ENCODE measurements at regions not wholly inside any gene's neighbourhood (a gene's known extent, or its start where the extent isn't known, plus 50 kb on each side); places are given as distances from the start of the nearest gene placed in this dataset.
A peak's percentile ranks its signal among the peaks of the same experiment; 100 is the strongest.
"Not testable (repeated sequence)": the region's sequence is repeated elsewhere in the genome, so short reads cannot be mapped to it uniquely, and the experiment has no call there.

- intact Hi-C loops (cut with DNase I): no loop called here
- no peak for DNase-seq
Observed at GRCh38 chr6:50899306-50899870, 80.7 kb downstream of the TFAP2B start.

DNA sequence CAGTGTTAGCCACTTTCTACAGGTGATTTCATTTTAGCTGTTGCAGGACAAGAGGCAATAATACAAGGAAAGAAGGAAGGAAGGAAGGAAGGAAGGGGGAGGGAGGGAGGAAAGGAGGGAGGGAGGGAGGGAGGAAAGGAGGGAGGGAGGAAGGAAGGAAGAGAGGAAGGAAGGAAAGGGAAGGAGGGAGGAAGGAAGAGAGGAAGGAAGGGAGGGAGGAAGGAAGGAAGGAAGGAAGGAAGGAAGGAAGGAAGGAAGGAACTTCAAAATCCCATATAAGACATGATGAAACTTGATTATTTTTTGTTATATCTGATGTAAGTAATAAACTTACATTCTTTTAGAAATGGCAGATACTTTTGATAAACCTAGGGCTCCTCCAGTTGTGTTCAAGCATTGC, 83.6 kb downstream of the TFAP2B start:
- intact Hi-C loops (cut with DNase I): no loop called here
- no peak for DNase-seq

DNA sequence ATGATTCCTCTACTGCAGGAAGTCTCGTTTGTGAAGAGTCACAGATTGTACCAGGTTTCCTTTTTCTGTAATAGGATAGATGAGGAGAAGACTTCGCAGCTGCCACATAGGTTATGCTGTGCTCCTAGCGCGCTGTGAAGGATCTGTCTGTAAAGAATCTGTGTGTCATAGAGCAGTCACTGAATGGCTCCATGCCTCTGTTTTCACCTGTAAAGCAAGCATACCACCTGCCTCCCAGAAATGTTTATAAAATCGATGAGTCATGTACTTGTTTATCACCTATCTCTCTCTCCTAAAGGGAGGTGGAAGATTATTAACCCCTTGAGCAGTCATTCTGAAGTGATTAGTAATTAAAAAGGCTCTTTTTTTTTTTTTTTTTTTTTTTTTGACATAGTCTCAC, 86.6 kb downstream of the TFAP2B start:
- no peak for DNase-seq
- intact Hi-C loops (cut with DNase I): no loop called here

DNA sequence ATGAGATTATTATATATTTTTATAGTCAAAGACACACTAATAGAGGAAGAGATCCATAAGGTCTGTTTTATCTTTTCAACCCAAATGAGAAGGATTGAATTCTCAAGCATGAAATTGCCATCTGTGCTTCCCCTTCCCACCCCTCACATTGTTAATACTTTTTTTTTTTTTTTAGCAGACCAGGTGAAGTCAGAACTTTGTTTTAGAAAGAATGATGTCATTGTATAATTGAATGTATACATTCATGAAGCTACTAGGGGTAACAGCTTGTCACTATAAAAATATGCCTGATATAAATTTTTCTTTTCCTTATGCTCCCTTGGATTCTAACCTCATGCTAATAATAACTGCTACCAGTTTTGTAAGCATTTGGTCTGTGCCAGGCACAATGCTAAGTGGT, 88.9 kb downstream of the TFAP2B start:
- DNase-seq: no peak
- intact Hi-C loops (cut with DNase I): no loop called here

DNA sequence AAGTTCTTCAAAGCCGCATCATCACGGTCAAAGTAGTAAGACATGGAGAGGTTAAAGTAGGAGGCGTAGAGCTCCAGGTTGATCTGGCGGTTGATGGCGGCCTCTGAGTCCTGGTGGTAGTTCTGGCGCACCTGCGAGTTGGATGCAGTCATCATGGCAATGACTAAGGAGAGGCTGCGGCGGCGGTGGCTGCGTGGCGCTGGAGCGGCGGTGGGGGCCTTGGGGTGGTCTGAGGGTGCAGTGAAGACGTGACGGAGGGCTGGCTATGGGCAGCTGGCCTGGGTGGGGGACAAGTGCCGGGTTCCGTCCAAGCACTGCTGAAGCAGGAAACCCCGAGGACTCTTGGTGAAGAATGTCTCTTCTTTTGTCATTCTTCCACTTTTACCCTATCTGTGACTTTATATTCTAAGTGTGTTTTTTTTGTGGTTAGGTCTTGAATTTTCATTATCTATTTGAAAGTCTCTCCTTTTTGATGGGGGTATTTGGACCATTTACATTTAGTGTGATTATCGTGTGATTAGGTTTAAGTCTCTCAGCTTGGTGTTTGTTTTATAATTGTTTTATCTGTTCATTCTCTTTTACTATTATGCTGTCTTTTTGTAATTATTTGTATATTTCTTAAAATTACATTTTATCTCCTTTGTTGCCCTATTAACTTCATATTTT, 94.6 kb downstream of the TFAP2B start:
- intact Hi-C loops (cut with DNase I): no loop called here
- DNase-seq: peak in 2 of 10 donors; percentile 50 to 87

DNA sequence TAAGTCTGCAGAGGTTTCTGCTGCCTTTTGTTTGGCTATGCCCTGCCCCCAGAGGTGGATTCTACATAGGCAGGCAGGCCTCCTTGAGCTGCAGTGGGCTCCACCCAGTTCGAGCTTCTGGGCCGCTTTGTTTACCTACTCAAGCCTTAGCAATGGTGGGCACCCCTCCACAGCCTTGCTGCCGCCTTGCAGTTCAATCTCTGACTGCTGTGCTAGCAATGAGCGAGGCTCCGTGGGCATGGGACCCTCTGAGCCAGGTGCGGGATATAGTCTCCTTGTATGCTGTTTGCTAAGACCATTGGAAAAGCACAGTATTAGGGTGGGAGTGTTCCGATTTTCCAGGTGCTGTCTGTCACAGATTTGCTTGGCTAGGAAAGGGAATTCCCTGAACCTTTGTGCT, 102.7 kb downstream of the TFAP2B start:
- DNase-seq: peak in 1 of 10 donors; percentile 62
- intact Hi-C loops (cut with DNase I): not testable (repeated sequence)

DNA sequence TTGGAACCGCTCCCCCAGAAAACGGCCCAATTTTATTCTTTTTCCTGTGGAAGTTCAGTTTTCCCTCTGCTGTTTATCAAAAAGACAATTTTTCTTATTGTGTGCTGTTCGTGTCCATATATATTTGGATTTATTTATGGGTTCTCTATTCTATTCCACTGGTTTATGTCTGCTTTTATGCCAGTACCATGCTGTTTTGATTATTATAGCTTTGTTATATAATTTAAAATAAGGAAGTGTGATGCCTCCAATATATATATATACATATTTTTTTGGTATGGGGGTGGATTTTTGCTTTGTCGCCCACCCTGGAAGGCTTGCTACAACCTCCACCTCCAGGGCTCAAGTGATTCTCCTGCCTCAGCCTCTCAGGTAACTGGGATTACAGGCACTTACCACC, 103.3 kb downstream of the TFAP2B start:
- intact Hi-C loops (cut with DNase I): no loop called here
- DNase-seq: no peak

DNA sequence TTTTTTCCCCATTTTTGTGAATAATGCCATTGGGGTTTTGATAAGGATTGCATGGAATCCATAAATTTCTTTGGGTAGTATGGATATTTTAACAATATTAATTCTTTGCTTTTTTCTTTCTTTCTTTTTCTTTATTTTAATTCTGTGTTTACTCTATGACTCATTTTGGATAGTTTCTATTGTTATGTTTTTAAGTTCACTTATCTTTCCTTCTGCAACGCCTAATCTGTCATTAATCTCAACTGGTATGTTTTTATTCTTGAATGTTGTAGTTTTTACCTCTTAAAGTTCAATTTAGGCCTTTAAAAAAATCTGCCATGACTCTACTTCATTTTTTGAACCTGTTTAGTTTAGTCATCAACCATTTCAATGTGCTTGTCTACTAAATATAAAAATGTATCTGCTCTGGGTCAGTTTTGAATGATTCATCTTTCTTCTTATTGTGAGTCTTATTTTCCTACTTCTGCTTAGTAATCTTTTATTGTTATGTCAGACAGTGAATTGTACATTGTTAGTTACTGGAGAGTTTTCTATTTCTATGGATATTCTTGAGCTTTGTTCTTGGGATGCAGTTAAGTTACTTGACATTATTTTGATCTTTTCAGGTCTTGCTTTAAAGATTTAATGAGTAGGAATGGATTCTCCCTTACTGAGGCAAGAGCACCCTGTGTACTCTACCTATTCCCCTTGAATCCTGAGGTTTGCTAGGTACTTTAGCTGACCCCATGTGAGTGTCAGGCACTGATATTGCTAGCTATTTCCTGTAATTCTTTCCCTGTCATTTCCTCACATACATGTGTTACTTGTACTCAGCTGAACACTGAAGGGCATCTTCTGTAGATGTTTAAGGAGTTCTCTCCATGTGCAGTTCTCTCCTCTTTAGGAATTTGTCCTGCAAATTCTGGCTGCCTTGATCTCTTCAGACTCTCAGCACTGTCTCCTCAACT, 104.2 kb downstream of the TFAP2B start:
- no peak for DNase-seq

DNA sequence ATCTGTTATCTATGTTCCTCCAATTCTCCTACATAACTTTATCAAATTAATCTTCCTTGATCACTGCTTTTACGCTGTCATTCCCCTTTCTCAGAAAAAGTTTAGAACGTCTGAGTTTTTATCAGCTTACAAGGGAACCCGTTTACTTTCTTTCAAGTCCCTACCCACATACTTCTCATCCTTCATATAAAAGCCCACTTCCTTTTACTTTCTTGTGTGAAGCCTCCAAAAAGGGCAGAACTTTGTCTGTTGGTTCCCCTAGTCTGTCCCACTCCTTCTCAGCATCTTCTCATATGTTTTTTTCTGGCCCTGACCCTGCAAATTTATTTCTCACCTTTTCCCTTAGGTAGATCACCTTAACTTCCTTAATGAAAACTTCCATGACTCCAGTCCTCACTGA, 106.1 kb downstream of the TFAP2B start:
- intact Hi-C loops (cut with DNase I): no loop called here
- DNase-seq: no peak

More for the DNA sequence above, 104.2 kb downstream of the TFAP2B start:
- intact Hi-C loops (cut with DNase I): no loop called here

- intact Hi-C loops (cut with DNase I): no loop called here
Observed at GRCh38 chr6:50925548-50925947, 106.9 kb downstream of the TFAP2B start.

GRCh38 chr6:50925981-50926380, 107.3 kb downstream of the TFAP2B start:
- no peak for DNase-seq

More at GRCh38 chr6:50925548-50925947, 106.9 kb downstream of the TFAP2B start:
- DNase-seq: no peak

GRCh38 chr6:50927800-50928199, 109.1 kb downstream of the TFAP2B start:
- no peak for DNase-seq
- intact Hi-C loops (cut with DNase I): no loop called here

More at GRCh38 chr6:50925981-50926380, 107.3 kb downstream of the TFAP2B start:
- intact Hi-C loops (cut with DNase I): no loop called here

DNA sequence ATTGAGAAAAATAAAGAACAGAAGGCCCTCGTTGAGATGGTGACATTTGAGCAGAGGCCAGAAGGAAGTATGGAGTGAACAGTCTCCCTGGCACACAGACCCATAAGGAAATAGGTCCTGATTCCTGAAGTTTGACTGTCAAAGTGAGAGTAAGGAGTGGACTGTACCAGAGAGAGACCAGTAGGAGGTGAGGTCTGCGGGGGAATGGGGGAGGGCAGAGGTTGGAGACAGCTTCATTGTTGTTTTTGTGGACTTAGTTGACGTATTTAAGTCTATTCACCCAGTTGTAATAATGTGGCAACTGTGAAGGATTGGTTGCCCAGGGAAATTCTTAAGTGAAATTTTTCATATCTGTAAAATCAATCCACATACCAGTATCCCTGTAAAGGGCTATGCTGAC, 110.7 kb downstream of the TFAP2B start:
- no peak for DNase-seq
- intact Hi-C loops (cut with DNase I): no loop called here

DNA sequence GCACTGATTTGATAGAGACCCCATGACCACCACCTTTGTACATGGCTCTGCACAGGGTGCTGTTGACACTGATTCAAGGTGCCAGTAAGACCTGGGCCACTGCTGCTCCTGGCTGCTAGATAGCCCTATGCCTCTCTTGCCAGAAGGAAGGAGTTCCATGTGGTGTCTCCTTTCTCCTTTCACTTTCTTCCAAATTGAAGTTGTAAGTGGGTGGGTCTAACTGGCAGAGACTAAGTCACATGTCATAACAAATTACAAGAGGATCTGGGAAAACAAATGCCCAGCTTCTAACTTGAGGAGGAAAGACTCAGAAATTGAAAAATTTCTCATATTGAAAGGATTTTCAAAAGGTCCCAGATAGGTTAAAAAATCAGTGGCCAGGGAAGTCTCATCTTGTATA, 116.8 kb downstream of the TFAP2B start:
- intact Hi-C loops (cut with DNase I): no loop called here
- DNase-seq: no peak

DNA sequence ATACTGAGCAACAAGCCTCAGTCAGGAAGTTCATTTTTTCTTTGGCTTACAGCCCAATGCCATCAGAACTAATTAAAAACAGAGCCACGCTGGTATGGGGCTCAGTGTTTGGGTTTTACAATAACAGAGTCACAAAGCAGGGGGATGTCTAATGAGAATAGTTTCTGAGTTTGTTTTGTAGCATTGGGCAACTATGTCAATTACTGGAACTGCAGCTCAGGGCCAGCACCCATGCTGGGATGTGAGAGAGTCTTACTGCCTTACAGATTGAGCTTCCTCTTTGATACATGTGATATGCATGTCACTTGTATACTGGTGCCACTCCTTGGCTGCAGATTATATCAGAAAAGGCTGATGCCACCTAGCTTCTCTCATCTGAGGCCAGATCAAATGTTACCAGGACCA, 117.6 kb downstream of the TFAP2B start:
- peak in 1 of 10 donors; percentile 80 for DNase-seq
- intact Hi-C loops (cut with DNase I): no loop called here

DNA sequence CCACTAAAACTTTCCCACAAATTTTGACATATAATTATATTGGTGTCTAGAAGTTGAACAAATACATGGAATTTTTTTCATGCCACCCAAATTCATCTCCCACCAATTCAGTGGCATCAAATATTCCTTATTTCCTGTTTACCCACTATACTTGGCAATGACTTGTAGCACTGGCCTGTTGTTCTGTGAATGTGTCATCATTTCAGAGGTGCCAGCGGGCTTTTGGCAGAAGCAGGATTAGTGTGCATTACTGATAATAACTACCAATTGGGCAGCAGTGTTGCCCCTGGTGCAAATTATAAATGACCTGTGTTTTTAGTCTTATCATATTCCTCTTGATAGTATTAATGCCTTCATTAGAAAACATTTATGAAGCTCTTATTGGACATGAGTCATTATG, 121.3 kb downstream of the TFAP2B start:
- intact Hi-C loops (cut with DNase I): no loop called here
- DNase-seq: no peak

- intact Hi-C loops (cut with DNase I): no loop called here
- DNase-seq: no peak
Observed at GRCh38 chr6:50945789-50946188, 127.1 kb downstream of the TFAP2B start.

DNA sequence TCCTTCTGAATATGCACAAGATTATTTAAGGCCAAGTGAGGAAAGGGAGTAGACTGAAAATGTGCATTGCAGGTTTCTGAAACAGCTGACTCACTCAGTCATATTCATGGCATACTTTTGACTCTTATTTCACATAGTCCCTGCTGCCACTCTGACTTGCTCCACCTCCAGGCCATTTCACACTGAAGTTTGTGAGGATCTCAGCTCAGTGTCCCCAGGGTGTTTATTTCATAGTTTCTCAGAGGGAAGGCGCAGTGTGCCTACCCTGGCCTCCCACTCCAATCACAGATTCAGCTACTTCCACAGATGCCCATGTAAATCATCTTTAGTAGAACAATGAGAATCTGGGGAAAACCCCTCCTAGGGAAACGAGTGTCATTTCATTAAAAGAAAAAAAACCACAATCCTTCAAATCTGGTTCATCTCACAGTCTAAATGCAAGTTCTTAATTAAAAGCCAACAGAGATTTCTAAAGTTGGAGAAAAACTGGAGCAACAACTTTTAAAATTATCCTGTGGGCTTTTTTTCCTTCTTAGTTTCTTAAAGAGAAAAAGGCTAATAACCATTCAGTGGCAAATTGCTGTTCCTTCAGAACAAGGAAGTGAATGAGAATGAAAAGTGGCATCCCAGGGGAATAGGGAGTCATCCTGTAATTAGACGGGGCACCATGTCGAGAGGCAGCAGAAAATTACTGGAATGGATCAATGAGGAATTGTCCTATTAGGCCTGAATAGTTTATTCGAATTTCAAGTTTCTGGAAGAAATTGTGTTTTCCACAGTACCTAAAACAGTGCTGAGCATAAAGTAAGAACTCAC, 133.6 kb downstream of the TFAP2B start:
- intact Hi-C loops (cut with DNase I): no loop called here
- DNase-seq: no peak

GRCh38 chr6:50956014-50956413, 137.3 kb downstream of the TFAP2B start:
- DNase-seq: no peak
- intact Hi-C loops (cut with DNase I): no loop called here

GRCh38 chr6:50958148-50958697, 139.6 kb downstream of the TFAP2B start:
- no peak for DNase-seq
- intact Hi-C loops (cut with DNase I): no loop called here

Data from posterior cingulate gyrus (tissue), 11 donors.